GM23338 (cell line): ENCODE measurements at regions not wholly inside any gene's neighbourhood (a gene's known extent, or its start where the extent isn't known, plus 50 kb on each side); places are given as distances from the start of the nearest gene placed in this dataset.

Experiments
- CTCF ChIP-seq, 2 experiments: fragments of 200-600 bp in 1 of 2; sonication (generic) in 1 of 2; conservative IDR thresholded peaks; 2 replicates each; pipeline versions ENCODE4 v1.5.1 to v1.6.1; 2016 to 2017; ENCODE audit warnings: antibody characterized with exemption in 2 of 2, low read depth in 2 of 2, mild to moderate bottlenecking in 2 of 2, moderate library complexity in 1 of 2
- EZH2 ChIP-seq: fragments of 200-600 bp; sonication (generic); IDR thresholded peaks from one replicate; pipeline ENCODE4 v1.8.0; 2017; ENCODE audit warnings: antibody characterized with exemption, mild to moderate bottlenecking, low read depth; ENCODE audit not compliant: unreplicated experiment
- POLR2AphosphoS5 ChIP-seq: IDR thresholded peaks from 2 replicates; pipeline ENCODE4 v1.6.1; 2016; ENCODE audit warnings: antibody characterized with exemption, low read depth

- TF ChIP-seq POLR2AphosphoS5 (no peak), EZH2 (no peak), CTCF (conservative IDR thresholded peaks at IDR 0.05; ENCODE audit: low read depth in 2 of 2) (no peak)
Measured at GRCh38 chr22:27370987-27371386, 430.6 kb downstream of the MN1 start.
